ENCODE measurements at regions not wholly inside any gene's neighbourhood (a gene's known extent, or its start where the extent isn't known, plus 50 kb on each side); places are given as distances from the start of the nearest gene placed in this dataset.

DNA sequence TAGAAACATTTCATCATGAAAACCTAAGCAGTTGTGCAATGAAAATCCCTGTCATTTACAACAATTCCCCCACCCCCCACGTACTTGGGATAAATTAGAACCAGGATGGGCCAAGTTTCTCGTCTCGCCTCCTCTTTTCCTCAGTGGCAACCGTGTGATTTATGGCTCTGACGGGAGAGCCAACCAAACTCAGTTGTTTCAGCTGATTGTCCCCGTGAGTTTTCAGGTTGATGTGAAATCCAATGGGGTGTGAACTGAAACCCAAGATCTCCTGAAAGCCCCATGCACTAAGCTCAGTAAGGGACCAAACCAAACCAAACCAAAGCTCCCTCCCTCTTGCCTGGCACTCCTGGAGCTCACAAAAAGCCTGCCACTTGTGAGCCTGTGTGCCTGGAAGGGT, 138.7 kb upstream of the SLC24A2 start:
- Histone ChIP-seq H3K4me2 (ENCODE audit: insufficient read depth in 1 of 2, low read depth in 2 of 2, low read length in 2 of 2) (no peak overlapping the region), H4K5ac (ENCODE audit: insufficient read length, low read depth, low read length) (no peak overlapping the region), H3K23me2 (ENCODE audit: low read depth, low read length) (0 out of 2 replicates have a peak, but pooled peaks cover 2% of the 10 kb centered on the region), H4K91ac (replicated peaks; ENCODE audit: insufficient read length, low read length) (no peak overlapping the region), H2BK12ac (ENCODE audit: low read depth, low read length) (no peak overlapping the region), H4K8ac (ENCODE audit: extremely low read depth, insufficient read depth, low read length) (no peak overlapping the region), H3K4me3 (ENCODE audit: extremely low read depth in 1 of 4, insufficient read depth in 2 of 4, low read depth in 3 of 4, low read length in 4 of 4) (no peak overlapping the region), H3K79me2 (ENCODE audit: control insufficient read depth in 1 of 2, insufficient read depth in 2 of 2, low read length in 2 of 2) (no peaks in the 10 kb centered on the region), H3K9me3 (ENCODE audit: insufficient read depth in 2 of 2, low read depth in 1 of 2, low read length in 1 of 2) (no peaks in the 10 kb centered on the region), H3K36me3 (ENCODE audit: control insufficient read depth in 2 of 4, insufficient read depth in 4 of 4, low read length in 3 of 4) (no peaks in the 10 kb centered on the region), H2BK20ac (ENCODE audit: low read length) (no peak overlapping the region), H2BK120ac (replicated peaks; ENCODE audit: low read depth, low read length) (no peak overlapping the region), H3K18ac (ENCODE audit: extremely low read depth, low read length) (no peak overlapping the region), H3K56ac (replicated peaks; ENCODE audit: insufficient read length, low read depth, low read length) (no peak overlapping the region), H2AK5ac (ENCODE audit: low read depth, low read length) (no peak overlapping the region), H3K4me1 (replicated peaks in 1 of 4; ENCODE audit: control insufficient read depth in 3 of 4, insufficient read depth in 4 of 4, low read length in 3 of 4) (peaks cover 0 to 8% (median 4%) of the 10 kb centered on the region in 4 experiments; a peak in 3 of 7 replicates), H3K27ac (ENCODE audit: low read depth, low read length) (no peak overlapping the region), H2BK15ac (ENCODE audit: low read length) (no peak overlapping the region), H3K23ac (ENCODE audit: insufficient read length) (no peak overlapping the region), H2BK5ac (ENCODE audit: low read depth, low read length) (no peak overlapping the region), H4K20me1 (replicated peaks in 1 of 2; ENCODE audit: control insufficient read depth in 1 of 2, insufficient read depth in 2 of 2, low read length in 2 of 2) (no peaks in the 10 kb centered on the region), H3K14ac (ENCODE audit: insufficient read length) (no peak overlapping the region), H3K27me3 (replicated peaks in 1 of 4; ENCODE audit: control insufficient read depth in 3 of 4, extremely low read depth in 1 of 4, insufficient read depth in 3 of 4, low read length in 3 of 4) (peaks cover 0 to 4% (median under 1%) of the 10 kb centered on the region in 4 experiments; a peak in 2 of 7 replicates), H3K9ac (replicated peaks in 1 of 4; ENCODE audit: extremely low read depth in 1 of 4, low read depth in 3 of 4, low read length in 3 of 4) (no peak overlapping the region), H3K4ac (replicated peaks; ENCODE audit: insufficient read length, low read depth, low read length) (no peak overlapping the region), H2AFZ (ENCODE audit: low read length) (no peak overlapping the region), H3K79me1 (ENCODE audit: low read depth, low read length) (no peaks in the 10 kb centered on the region)
- TF ChIP-seq JUN (IDR thresholded peaks at IDR 0.05; ENCODE audit: low read depth, low read length) (no peak), TAF1 (IDR thresholded peaks at IDR 0.05; ENCODE audit: low read depth, low read length) (no peak), CHD1 (IDR thresholded peaks at IDR 0.05; ENCODE audit: low read depth, low read length) (no peak), FOSL1 (IDR thresholded peaks at IDR 0.05; ENCODE audit: insufficient read depth, low read depth, low read length) (no peak), RXRA (IDR thresholded peaks at IDR 0.05; ENCODE audit: insufficient read depth, low read depth, low read length) (no peak), CREB1 (IDR thresholded peaks at IDR 0.05) (no peak), PHF8 (conservative IDR thresholded peaks at IDR 0.05; ENCODE audit: low read depth, low read length) (no peak), SIRT6 (IDR thresholded peaks at IDR 0.05; ENCODE audit: low read length) (no peak), GTF2F1 (IDR thresholded peaks at IDR 0.05; ENCODE audit: borderline replicate concordance, low read depth, low read length) (no peak)
- POLR2A ChIA-PET (ENCODE audit: partially characterized antibody): no interaction called here
- DNase-seq (ENCODE audit: low read depth in 1 of 2, low spot score in 2 of 2) (no peak), FAIRE-seq (no peak)
- WGBS, 2 experiments (ENCODE audit: extremely low coverage in 1 of 2, insufficient coverage in 1 of 2, insufficient read length in 1 of 2, insufficient replicate concordance in 2 of 2, low coverage in 1 of 2, low lambda C conversion rate in 2 of 2, missing lambda C conversion rate in 1 of 2): 92% methylated on average over 6 of the region's 6 CpGs; no CpG with 5 or more reads in 1 of the 2 experiments
- CTCF ChIA-PET (ENCODE audit: partially characterized antibody): interaction anchor here (0.8 to 2.2 kb wide), 10 partner anchors 8 to 462 kb away, joined by 3 to 8 read pairs (median 4); no protein-coding TSS in a partner anchor

Measured in H1 (cell line).